GM18907 (cell line): ENCODE measurements at regions not wholly inside any gene's neighbourhood (a gene's known extent, or its start where the extent isn't known, plus 50 kb on each side); places are given as distances from the start of the nearest gene placed in this dataset.
"Not testable (repeated sequence)": the region's sequence is repeated elsewhere in the genome, so short reads cannot be mapped to it uniquely, and the experiment has no call there.

ENCODE experiments used
- ATAC-seq: cut with Tn5 transposase; IDR thresholded peaks from one replicate; pipeline ENCODE4 v1.9.1; 2021; ENCODE audit warnings: mild to moderate bottlenecking, moderate library complexity; ENCODE audit not compliant: unreplicated experiment

DNA sequence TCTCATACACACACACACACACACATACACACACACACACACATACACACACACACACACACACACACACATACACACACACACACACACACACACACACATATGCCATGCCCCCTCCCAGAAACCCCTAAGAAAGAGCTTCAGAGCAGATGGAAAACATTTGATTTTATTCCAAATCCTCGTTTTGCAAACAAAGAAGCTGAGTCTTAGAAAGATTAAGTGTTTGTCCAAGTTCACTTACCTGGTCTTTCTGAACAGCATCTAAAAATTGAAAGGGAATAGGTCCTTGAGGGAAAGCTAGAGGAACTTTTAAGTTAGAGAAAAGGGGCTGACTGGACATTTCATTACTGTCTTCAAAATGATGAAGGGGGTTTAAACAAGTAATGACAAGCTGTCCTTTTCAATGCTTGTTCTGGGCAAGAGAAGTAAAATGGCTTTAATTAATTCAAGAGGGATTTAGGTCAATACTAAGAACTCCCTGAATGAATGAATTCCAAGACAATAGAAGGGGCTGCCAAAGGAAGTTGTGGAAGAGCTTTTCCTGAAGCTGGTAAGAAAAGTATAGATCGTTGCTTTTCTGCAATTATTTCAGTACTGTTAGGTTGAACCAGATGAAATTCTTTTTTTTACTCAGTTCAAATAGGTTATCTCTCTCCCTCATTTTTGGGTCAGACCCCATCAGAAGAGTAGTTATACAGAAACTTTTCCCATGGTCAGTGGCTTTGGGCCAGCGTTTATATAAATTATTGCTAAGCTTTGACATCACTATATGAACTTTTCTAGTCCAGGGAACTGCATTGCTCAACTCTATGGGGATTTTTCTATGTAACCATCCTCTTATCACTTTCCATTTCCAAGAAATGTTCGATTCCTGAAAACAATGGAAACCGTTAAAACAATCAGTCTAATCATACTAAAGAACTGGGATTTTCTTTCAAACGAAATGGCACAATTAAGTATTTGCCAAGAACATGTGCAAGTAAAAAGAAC lies 261.4 kb downstream of the MTERF1 start:
- no peak for ATAC-seq

DNA sequence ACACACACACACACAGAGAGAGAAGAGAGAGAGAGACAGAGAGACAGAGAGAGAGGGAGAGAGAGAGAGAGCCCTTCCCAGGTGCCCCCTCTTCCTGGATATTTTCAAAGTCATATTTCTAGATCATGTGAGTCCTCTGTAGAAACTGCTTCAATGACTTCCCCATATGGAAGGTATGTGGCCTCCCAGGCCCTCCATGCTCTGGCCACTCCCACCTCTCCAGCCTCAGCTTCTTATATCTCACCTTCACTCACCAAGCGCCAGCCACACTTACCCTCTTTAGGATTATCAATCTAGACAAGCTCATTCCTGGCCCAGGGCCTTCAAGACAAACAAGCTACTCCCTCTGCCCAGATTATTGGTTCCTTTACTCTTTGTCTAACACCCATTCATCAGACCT lies 259.7 kb downstream of the MTERF1 start:
- ATAC-seq = no peak

DNA sequence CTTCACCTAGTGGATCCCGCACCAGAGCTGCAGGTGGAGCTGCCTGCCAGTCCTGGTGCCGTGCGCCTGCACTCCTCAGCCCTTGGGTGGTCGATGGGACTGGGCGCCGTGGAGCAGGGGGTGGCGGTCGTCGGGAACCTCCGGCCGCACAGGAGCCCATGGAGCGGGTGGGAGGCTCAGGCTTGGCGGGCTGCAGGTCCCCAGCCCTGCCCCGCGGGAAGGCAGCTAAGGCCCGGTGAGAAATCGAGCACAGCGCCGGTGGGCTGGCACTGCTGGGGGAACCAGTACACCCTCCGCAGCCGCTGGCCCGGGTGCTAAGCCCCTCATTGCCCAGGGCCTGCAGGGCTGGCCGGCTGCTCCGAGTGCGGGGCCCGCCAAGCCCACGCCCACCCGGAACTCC lies 253.2 kb downstream of the MTERF1 start:
- not testable (repeated sequence) for ATAC-seq

DNA sequence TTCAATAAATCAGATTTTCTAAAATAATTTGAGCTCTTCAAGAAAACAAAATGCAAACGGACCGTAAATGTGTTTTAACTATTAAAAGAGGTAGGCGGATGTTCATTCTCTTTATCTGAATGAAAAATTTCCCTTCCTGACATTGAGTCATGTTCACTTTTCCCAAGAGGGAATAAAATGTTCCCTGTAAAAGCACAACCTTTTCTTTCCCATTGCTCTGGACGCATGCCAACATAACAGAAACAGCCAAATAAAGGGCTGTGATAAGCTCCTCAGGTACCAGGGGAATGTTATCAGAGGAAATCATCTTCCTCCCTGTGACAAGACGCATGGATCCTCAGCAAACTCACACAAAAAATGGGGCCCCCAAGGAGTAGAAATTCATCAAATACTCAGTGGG lies 251.8 kb downstream of the MTERF1 start:
- ATAC-seq = no peak

DNA sequence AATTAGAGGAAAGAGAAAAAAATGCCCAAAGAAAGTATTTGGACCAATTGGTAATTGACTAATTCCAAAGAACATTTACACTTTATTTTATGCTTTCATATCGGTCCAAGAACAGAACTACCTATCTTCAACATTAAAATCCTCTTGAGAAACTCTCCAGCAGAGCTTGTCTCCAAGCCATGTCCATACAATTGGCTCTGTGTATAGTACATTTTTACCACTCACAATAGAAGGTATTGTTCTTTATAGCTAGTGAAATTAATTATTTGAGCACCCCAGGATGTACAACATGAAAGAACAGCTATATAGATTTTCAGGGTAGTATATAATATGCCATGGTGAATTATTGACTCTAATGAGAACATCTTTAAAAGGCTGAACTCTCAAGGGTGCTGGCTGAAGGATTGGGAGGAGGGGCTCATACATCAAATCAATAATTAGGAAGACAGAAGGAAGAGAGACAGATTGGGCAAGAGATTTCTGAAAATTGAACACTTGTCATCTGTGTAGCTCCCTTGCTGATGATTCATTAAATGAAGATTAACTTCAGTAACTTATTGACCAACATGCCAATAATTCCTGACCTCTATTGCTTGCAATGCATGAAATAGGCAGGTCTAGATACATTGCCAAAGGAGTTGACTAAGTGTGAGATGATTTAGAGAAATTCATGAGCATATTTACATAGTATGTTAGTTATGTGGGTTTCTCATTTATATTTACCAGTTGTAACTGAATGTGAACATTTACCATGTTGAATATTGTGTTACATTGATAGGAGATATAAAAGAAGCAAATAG lies 249.7 kb downstream of the MTERF1 start:
- ATAC-seq = no peak

DNA sequence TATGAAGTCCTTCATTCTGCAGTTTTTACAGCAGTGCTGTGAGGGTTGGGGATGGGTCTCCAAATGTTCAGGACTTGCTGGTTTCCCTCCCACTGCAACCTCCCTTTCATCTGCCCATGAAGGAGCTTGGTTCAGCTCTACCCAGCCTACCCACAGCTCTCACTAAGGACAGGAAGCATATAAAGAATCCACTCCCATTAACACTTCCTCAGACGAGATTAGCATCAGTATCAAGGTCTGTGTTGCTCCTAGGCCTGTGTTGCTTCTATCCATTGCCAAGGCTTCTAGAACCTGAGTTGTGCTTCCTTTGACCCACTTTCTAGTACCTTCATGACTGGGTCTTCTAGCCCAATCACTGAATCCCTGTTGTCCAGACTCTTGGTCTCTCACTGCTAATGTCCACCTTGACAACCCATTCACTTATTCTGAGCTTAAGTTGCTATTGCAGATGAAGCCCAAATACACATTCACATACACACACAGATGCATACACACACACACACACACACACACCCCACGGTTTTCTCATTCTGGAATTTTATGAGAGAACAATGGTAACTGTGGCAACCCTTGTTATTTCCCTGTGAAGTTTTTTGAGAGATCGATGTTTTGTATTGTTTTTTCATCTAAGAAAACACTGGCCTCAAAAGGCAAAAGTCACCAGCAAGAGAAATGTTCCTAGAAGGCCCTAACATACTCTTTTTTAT lies 248.1 kb downstream of the MTERF1 start:
- ATAC-seq = no peak

DNA sequence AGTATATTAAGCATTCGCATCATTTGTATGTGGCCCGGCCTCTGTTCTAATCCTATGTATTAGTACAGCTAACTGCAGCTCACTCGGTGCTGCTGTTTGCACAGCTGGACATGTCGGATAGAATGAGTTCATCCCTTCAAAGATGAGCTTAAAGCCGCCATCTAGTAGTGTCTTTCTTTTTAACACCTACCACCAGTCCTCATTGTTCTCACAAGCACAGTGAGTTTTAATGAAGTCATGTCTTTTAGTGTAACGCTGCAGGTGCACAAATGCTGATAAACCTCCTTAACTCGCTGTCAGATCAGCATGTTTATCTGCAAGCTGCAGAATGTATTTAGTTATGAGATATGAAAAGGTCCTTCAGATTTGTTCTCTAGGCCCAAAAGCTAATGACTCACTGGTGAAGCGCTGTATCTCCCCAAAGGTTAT lies 247.5 kb downstream of the MTERF1 start:
- no peak for ATAC-seq

DNA sequence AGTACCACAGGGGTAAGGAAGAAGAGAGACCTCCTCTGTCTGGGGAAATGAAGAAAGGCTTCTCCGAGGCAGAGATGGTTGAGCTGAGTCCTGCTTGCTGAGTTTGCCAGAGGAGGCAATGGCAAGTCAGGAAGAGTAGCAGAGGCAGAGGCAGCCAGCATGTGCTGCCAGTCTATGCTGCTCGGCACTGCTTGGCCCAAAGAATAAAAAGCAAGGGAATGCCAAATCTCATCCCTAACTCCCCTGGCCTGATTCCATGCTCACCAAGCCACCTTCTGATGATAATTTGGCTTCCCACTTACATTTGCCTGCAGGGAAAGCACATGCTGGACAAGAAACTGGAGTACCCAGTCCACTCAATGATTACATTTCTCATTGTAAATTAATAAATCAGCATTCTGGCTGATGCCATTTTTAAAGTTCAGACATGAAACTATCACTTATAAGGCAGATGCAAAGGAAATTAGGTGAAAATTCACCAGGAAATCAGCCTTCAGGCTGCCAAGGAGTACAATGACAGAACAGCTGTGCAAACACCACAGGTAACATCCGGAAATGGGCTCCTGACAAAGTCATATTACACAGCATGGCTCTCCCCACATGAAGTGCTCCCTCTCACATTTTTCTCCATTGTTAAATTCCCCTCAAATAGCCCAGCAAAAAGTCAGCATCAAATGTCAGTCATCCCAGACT lies 245.9 kb downstream of the MTERF1 start:
- ATAC-seq = no peak

DNA sequence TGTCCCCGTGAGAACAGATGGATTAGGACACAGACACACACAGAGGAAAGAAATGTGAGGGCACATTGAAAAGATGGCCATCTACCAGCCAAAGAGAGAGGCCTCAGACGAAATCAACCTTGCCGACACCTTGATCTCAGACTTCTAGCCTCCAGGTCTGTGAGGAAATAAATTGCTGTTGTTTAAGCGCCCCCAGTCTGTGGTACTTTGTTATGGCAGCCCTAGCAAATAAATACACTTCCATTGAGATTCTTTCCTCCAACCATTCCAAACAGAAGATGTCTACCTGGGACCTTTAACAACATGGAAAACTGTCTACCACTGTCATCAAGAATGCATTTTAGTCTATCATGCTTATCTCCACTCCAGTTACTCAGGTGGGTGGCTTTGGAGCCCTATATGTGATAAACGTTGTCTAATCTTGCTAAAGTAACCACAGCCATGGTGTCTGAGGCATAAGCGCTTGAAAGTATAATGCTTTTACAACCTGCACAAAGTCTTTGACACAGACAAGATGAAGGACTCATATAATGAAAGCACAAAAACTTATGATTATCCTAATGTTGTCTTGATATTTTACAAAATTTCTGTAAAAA lies 244.3 kb downstream of the MTERF1 start:
- peak; percentile 80 for ATAC-seq

DNA sequence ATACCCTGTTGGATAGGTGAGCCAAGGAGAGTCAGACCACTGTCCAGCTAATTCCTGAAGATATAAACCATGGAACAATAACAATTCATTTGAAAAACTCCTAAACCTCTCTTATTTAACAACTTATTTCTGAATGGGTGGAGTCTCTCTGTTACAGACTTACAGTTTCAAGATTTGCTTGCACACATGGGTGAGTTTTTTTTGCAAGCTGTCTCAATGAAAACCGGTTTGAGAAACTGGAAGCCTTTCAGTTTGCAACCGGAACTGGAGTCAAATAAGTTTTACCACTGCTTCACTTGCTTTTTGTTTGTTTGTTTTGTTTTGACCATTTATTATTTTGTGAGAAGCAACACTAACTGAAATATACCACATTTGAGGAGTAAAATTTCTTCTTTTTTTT lies 243.8 kb downstream of the MTERF1 start:
- no peak for ATAC-seq

DNA sequence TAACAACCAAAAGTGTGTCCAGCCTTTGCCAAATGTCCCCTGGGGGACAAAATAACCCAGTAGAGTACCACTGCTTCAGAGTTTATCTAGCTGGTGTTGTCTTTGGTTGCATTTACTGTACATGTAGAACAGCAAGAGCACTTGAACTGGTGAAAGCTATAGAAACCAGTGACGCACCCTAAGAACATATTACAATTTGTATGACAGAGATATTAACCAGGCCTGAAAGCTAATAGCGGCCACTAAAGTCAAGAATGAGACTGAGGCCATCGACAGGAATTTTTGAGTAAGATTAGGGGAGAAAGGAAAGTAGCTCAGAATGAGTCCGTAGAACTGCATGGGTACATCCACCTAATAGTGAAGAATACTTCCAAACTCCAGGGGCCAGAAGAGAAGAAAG lies 236.2 kb downstream of the MTERF1 start:
- ATAC-seq = no peak

DNA sequence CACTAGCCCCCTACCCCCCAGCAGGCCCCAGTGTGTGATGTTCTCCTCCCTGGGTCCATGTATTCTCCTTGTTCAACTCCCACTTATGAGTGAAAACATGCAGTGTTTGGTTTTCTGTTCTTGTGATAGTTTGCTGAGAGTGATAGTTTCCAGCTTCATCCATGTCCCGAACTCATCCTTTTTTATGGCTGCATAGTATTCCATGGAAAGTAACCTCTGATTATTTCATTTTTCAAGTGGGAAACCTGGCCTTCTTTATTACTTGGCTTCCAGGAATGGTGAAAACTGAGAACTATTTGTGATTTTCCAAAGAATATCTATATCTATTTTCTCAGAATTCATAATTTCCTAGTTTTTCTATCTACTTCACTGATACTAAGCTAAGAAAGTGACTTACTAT lies 235.0 kb downstream of the MTERF1 start:
- no peak for ATAC-seq

DNA sequence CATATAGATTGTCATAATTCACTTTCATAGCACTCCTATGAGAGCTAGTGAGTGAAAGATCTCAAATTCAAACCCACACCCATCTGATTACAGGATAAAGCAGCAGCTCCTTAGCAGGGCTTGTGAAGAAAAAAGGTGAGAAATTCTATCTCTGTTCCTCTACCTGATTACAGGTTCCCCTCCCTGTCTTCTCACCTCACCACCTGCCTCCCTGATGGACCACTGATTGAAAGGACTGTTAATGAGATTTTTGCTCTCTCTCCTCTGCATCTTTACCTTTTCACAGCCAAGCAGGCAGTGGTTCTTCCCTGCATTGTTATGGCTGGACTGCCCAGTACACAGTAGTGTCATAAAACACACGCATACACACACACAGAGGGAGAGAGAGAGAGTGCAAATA lies 228.5 kb downstream of the MTERF1 start:
- ATAC-seq = no peak

DNA sequence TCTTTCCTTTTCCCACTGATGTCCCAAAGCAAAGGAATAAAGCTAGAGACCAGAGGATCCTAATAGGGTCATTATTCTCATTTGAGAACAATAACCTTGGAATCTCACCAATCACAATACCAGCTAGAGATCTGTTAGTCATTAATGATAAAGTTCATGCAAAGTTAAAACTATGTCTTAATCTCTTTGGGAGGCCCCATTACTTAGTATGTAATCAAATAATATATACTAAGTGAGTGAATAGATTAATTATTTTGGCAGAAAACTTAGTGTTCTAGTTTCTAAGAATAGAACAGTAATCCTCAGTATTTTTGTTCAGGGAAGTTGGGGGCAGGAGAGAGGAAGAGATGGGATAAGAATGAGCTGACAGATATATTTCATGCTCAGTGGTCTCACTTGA lies 227.2 kb downstream of the MTERF1 start:
- no peak for ATAC-seq

DNA sequence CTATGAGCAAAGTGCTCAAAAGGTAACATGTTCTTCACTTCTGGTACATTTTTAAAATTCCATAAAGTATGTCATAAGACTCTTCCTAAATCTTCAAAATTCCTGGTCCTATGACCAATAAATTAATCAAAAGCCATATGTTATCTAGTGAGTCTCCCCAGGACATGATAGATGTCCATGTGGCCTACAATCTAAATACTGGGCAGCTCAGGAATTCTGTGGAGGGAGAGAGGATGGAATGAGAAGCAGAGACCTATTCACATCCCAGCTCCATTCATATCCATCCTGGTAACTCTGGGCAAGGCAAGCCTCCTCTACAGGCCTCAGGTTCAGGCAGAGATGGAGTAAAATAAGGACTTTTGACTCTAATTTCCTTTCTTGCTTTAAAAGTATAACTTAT lies 224.8 kb downstream of the MTERF1 start:
- no peak for ATAC-seq

DNA sequence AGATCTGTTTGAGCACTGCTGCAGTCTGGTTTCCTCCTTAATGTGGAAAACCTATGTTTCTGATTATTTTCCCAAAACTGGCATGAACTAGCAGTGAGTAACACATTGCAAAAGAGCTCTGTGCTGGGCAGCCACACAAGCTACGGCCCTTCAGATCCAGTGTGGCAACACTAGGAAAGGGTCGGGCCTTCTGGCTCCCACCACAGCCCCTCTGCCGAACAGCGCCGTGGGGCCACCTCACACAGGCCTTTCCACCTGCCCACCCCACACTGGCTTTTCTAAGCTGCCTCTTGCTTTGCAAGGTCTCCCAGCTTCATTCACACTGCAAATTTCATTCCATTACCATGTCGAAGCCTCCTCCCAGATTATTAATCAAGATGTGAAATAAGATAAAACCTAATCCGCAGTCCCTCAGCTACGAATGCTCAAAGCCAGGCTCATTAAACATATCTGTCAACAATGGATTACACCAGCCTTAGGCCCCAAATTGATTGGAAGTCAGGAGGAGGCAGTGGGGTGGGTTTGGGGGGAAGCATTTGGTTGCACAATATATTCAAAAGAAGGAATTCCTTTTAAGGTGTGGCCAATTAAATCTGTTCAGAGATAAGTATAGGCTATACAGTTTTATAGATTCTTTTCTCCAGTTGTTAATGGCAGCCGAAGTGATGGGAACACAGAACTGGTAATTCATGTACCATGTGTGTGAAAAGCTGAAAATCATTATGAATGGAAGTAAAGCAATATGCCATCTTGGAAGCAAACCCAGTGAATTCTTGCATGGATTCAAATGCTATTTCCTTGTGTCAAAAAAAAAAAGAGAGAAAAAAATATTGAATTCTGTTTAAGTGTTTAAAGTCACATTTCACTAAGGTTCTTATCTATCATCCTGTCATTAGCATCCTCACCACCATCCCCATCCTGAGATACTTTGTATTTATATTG lies 223.7 kb downstream of the MTERF1 start:
- no peak for ATAC-seq

DNA sequence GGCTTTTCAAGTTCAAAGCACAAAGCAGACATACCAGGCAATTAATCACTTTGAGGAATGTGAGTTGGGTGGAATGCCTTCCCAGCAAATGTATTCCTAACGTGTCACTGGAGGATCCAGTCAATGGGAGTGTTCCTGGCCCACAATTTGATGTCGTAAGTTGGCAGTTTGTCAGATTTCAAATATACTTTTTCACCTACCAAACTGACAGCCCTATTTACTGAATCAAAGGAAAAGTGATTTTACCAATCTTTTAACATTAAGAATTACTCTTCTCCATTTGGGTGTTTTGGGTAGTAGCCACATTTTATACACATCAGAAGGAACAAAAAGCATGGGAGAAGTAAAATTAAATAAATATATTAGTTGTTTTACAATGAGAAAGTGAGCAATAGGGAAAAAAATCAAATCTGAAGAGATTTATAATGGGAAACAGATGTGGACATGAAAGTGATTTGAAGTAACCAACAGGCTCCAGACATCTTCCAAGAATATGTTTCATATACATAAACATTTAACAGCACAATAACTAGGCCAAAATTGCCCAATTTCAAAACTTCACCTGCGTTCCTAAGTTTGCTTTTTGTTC lies 222.9 kb downstream of the MTERF1 start:
- ATAC-seq = no peak

DNA sequence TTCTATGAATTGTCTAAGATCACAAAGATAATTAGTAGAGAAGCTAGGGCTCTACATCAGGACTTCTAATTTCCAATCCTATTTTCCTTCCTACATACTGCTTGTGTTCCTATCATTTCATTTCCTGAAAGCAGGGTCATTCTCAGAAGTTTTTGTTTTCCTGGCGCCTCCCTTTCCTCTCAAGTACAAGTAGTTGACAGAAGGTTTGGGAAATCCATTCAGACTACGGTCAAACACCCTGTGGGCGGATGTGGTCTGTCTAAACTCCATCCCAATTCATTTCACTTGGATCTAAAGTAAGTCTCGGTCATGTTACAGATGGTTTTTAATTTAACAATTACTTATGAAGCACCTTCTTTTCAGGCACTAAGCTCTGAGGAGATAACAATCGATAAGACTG lies 221.4 kb downstream of the MTERF1 start:
- no peak for ATAC-seq
